HFF-Myc (cell line): ENCODE measurements at regions not wholly inside any gene's neighbourhood (a gene's known extent, or its start where the extent isn't known, plus 50 kb on each side); places are given as distances from the start of the nearest gene placed in this dataset.

Experiments used
- DNase-seq: peaks from one replicate; pipeline ENCODE4 v3.0.0-alpha.2; 2011; ENCODE audit warnings: low read depth; ENCODE audit errors: extremely low read depth
- H3K4me3 ChIP-seq: replicated peaks from 2 replicates; pipeline ENCODE4 v1.5.1; 2011; ENCODE audit warnings: low read depth, mild to moderate bottlenecking, control low read depth, low read length
- CTCF ChIP-seq: IDR thresholded peaks from 2 replicates; pipeline ENCODE4 v1.5.1; 2012; ENCODE audit warnings: mild to moderate bottlenecking, low read depth, low read length, control low read depth; ENCODE audit errors: missing control alignments

- no peak overlapping the region for H3K4me3 ChIP-seq
- DNase-seq = no peak
- TF ChIP-seq CTCF = no peak
Observed at GRCh38 chr15:55126111-55126510, 70.6 kb downstream of the RSL24D1 start.

- H3K4me3 ChIP-seq = no peak overlapping the region
- no peak for TF ChIP-seq CTCF
- no peak for DNase-seq
Observed at GRCh38 chr15:55124616-55125015, 72.1 kb downstream of the RSL24D1 start.

- no peak for DNase-seq
- H3K4me3 ChIP-seq = no peak overlapping the region
- no peak for TF ChIP-seq CTCF
Observed at GRCh38 chr15:55118344-55118870, 78.3 kb downstream of the RSL24D1 start.

GRCh38 chr15:55116636-55117035, 80.1 kb downstream of the RSL24D1 start:
- H3K4me3 ChIP-seq = no peak overlapping the region
- TF ChIP-seq CTCF = no peak
- DNase-seq = no peak

GRCh38 chr15:55113736-55114135, 83.0 kb downstream of the RSL24D1 start:
- no peak for TF ChIP-seq CTCF
- DNase-seq = no peak
- H3K4me3 ChIP-seq = no peak overlapping the region

- no peak for TF ChIP-seq CTCF
- DNase-seq = no peak
- H3K4me3 ChIP-seq = no peak overlapping the region
Observed at GRCh38 chr15:55112706-55113105, 84.0 kb downstream of the RSL24D1 start.

- TF ChIP-seq CTCF = no peak
- no peak overlapping the region for H3K4me3 ChIP-seq
- no peak for DNase-seq
Observed at GRCh38 chr15:55110446-55110845, 86.3 kb downstream of the RSL24D1 start.
